HG02885 (cell line): ENCODE measurements at regions not wholly inside any gene's neighbourhood (a gene's known extent, or its start where the extent isn't known, plus 50 kb on each side); places are given as distances from the start of the nearest gene placed in this dataset.

ENCODE experiments used
- ATAC-seq: cut with Tn5 transposase; IDR thresholded peaks from one replicate; pipeline ENCODE4 v1.9.1; 2021; ENCODE audit warnings: mild to moderate bottlenecking; ENCODE audit not compliant: unreplicated experiment, poor library complexity

GRCh38 chr6:80696268-80696667 lies 589.8 kb downstream of the BCKDHB start:
- no peak for ATAC-seq

- ATAC-seq, result no peak
Measured at GRCh38 chr6:80690551-80691131, 584.2 kb downstream of the BCKDHB start.

- no peak for ATAC-seq
Measured at GRCh38 chr6:80689716-80690395, 583.4 kb downstream of the BCKDHB start.

- ATAC-seq, result no peak
Measured at GRCh38 chr6:80679992-80680391, 573.5 kb downstream of the BCKDHB start.

- no peak for ATAC-seq
Measured at GRCh38 chr6:80676386-80676785, 569.9 kb downstream of the BCKDHB start.

- no peak for ATAC-seq
Measured at GRCh38 chr6:80674669-80675068, 568.2 kb downstream of the BCKDHB start.

- no peak for ATAC-seq
Measured at GRCh38 chr6:80673367-80673766, 566.9 kb downstream of the BCKDHB start.

- ATAC-seq, result no peak
Measured at GRCh38 chr6:80667006-80667405, 560.5 kb downstream of the BCKDHB start.

GRCh38 chr6:80658926-80659325 lies 552.5 kb downstream of the BCKDHB start:
- no peak for ATAC-seq

- ATAC-seq, result no peak
Measured at GRCh38 chr6:80647156-80647555, 540.7 kb downstream of the BCKDHB start.

GRCh38 chr6:80643881-80644280 lies 537.4 kb downstream of the BCKDHB start:
- ATAC-seq, result no peak

GRCh38 chr6:80642452-80642851 lies 536.0 kb downstream of the BCKDHB start:
- no peak for ATAC-seq

GRCh38 chr6:80641591-80641990 lies 535.1 kb downstream of the BCKDHB start:
- no peak for ATAC-seq

- no peak for ATAC-seq
Measured at GRCh38 chr6:80640176-80640575, 533.7 kb downstream of the BCKDHB start.

GRCh38 chr6:80639181-80639629 lies 532.7 kb downstream of the BCKDHB start:
- ATAC-seq, result no peak

- peak; percentile 84 for ATAC-seq
Measured at GRCh38 chr6:80638213-80639055, 532.0 kb downstream of the BCKDHB start.

- no peak for ATAC-seq
Measured at GRCh38 chr6:80637312-80637711, 530.8 kb downstream of the BCKDHB start.

GRCh38 chr6:80636689-80637088 lies 530.2 kb downstream of the BCKDHB start:
- no peak for ATAC-seq

GRCh38 chr6:80633412-80633811 lies 526.9 kb downstream of the BCKDHB start:
- ATAC-seq, result no peak

- no peak for ATAC-seq
Measured at GRCh38 chr6:80625405-80625804, 518.9 kb downstream of the BCKDHB start.

- no peak for ATAC-seq
Measured at GRCh38 chr6:80623066-80623815, 516.8 kb downstream of the BCKDHB start.
